Fibroblast of lung (primary cell): ENCODE measurements at regions not wholly inside any gene's neighbourhood (a gene's known extent, or its start where the extent isn't known, plus 50 kb on each side); places are given as distances from the start of the nearest gene placed in this dataset.

Source experiments
- DNase-seq, 2 donors: peaks; one replicate each; pipeline versions ENCODE4 v3.0.0 to v3.0.0-alpha.2; 2010; ENCODE audit warnings: low read depth in 2 of 2
- H2AFZ ChIP-seq: 2 replicates; pipeline ENCODE4 v1.5.1; 2012; ENCODE audit warnings: low read length, control low read depth, inconsistent platforms
- H3K27ac ChIP-seq: 2 replicates; pipeline ENCODE4 v1.5.1; 2011; ENCODE audit warnings: low read length, control low read depth; ENCODE audit not compliant: insufficient read depth
- H3K27me3 ChIP-seq: 2 replicates; pipeline ENCODE4 v1.5.1; 2011; ENCODE audit warnings: mild to moderate bottlenecking, low read length; ENCODE audit not compliant: control insufficient read depth, insufficient read depth
- H3K36me3 ChIP-seq: 2 replicates; pipeline ENCODE4 v1.5.1; 2011; ENCODE audit warnings: low read length; ENCODE audit not compliant: control insufficient read depth, insufficient read depth
- H3K4me1 ChIP-seq: 2 replicates; pipeline ENCODE4 v1.5.1; 2011; ENCODE audit warnings: low read length; ENCODE audit not compliant: control insufficient read depth, insufficient read depth; ENCODE audit errors: extremely low read depth
- H3K4me2 ChIP-seq: 2 replicates; pipeline ENCODE4 v1.5.1; 2011; ENCODE audit warnings: low read length, control low read depth; ENCODE audit not compliant: insufficient read depth; ENCODE audit errors: extremely low read depth
- H3K4me3 ChIP-seq, 4 experiments: fragments of 200-600 bp in 1 of 4; sonication (generic) in 1 of 4; replicated peaks in 1 of 4; 2 replicates each; pipeline ENCODE4 v1.5.1; 2011 to 2016; ENCODE audit warnings: low read length in 4 of 4, low read depth in 3 of 4, mild to moderate bottlenecking in 3 of 4, control low read depth in 2 of 4, inconsistent platforms in 1 of 4, mixed read lengths in 1 of 4; ENCODE audit not compliant: insufficient read depth in 1 of 4; ENCODE audit errors: control extremely low read depth in 1 of 4
- H3K79me2 ChIP-seq: 2 replicates; pipeline ENCODE4 v1.5.1; 2012; ENCODE audit warnings: mild to moderate bottlenecking, low read length, inconsistent platforms; ENCODE audit not compliant: control insufficient read depth, insufficient read depth
- H3K9ac ChIP-seq: 2 replicates; pipeline ENCODE4 v1.5.1; 2011; ENCODE audit warnings: mild to moderate bottlenecking, low read length, control low read depth; ENCODE audit not compliant: insufficient read depth
- H3K9me3 ChIP-seq: 2 replicates; pipeline ENCODE4 v1.5.1; 2012; ENCODE audit warnings: low read depth, low read length; ENCODE audit not compliant: control insufficient read depth, insufficient read depth
- H4K20me1 ChIP-seq: 2 replicates; pipeline ENCODE4 v1.5.1; 2011; ENCODE audit warnings: low read length; ENCODE audit not compliant: control insufficient read depth, insufficient read depth; ENCODE audit errors: extremely low read depth
- CTCF ChIP-seq, 2 donors: IDR thresholded peaks in 1 of 2; conservative IDR thresholded peaks in 1 of 2; 1 replicate in 1 of 2; 2 replicates in 1 of 2; pipeline ENCODE4 v1.5.1; 2011 to 2012; ENCODE audit warnings: low read length in 2 of 2, control low read depth in 1 of 2, inconsistent platforms in 1 of 2, low read depth in 1 of 2, mild to moderate bottlenecking in 1 of 2
- EZH2 ChIP-seq: IDR thresholded peaks from 2 replicates; pipeline ENCODE4 v1.5.1; 2012; ENCODE audit warnings: low read length, control low read depth, mild to moderate bottlenecking; ENCODE audit errors: missing control alignments

- no peaks in the 10 kb centered on the region for H3K9me3 ChIP-seq
- TF ChIP-seq CTCF (conservative IDR thresholded peaks at IDR 0.05 in 1 of 2, IDR thresholded peaks at IDR 0.05 in 1 of 2; ENCODE audit: low read depth in 1 of 2, low read length in 2 of 2) (no peak), EZH2 (no peak)
- H3K79me2 ChIP-seq: no peaks in the 10 kb centered on the region
- no peaks in the 10 kb centered on the region for H4K20me1 ChIP-seq
- H3K27me3 ChIP-seq: no peaks in the 10 kb centered on the region
- DNase-seq: no peak
- H3K4me1 ChIP-seq: no peaks in the 10 kb centered on the region
- no peak overlapping the region for H3K9ac ChIP-seq
- no peaks in the 10 kb centered on the region for H3K36me3 ChIP-seq
- no peak overlapping the region for H2AFZ ChIP-seq
- no peak overlapping the region for H3K4me2 ChIP-seq
- no peak overlapping the region for H3K4me3 ChIP-seq
- no peak overlapping the region for H3K27ac ChIP-seq
Measured at GRCh38 chr14:97198813-97199212, 401.6 kb downstream of the VRK1 start.

GRCh38 chr14:97200245-97200644 is 403.1 kb downstream of the VRK1 start:
- Histone ChIP-seq H3K9me3 (no peaks in the 10 kb centered on the region), H3K4me2 (no peak overlapping the region), H3K79me2 (no peaks in the 10 kb centered on the region), H3K27me3 (no peaks in the 10 kb centered on the region), H4K20me1 (no peaks in the 10 kb centered on the region), H3K36me3 (no peaks in the 10 kb centered on the region), H3K4me3 (no peak overlapping the region), H2AFZ (no peak overlapping the region), H3K9ac (no peak overlapping the region), H3K4me1 (no peaks in the 10 kb centered on the region), H3K27ac (no peak overlapping the region)
- DNase-seq: no peak
- TF ChIP-seq CTCF (conservative IDR thresholded peaks at IDR 0.05 in 1 of 2, IDR thresholded peaks at IDR 0.05 in 1 of 2; ENCODE audit: low read depth in 1 of 2, low read length in 2 of 2) (no peak), EZH2 (no peak)

GRCh38 chr14:97206916-97207315 is 409.7 kb downstream of the VRK1 start:
- Histone ChIP-seq H3K9ac (no peak overlapping the region), H3K27me3 (no peaks in the 10 kb centered on the region)
- TF ChIP-seq CTCF (conservative IDR thresholded peaks at IDR 0.05 in 1 of 2, IDR thresholded peaks at IDR 0.05 in 1 of 2; ENCODE audit: low read depth in 1 of 2, low read length in 2 of 2) (no peak), EZH2 (no peak)

More at GRCh38 chr14:97206916-97207315, 409.7 kb downstream of the VRK1 start:
- Histone ChIP-seq H3K9me3 (no peaks in the 10 kb centered on the region), H2AFZ (no peak overlapping the region), H3K36me3 (no peaks in the 10 kb centered on the region), H4K20me1 (no peaks in the 10 kb centered on the region), H3K27ac (no peak overlapping the region), H3K4me2 (no peak overlapping the region), H3K4me3 (no peak overlapping the region), H3K4me1 (no peaks in the 10 kb centered on the region), H3K79me2 (no peaks in the 10 kb centered on the region)
- no peak for DNase-seq
